Prostate gland (tissue), 2 donors: ENCODE measurements at regions not wholly inside any gene's neighbourhood (a gene's known extent, or its start where the extent isn't known, plus 50 kb on each side); places are given as distances from the start of the nearest gene placed in this dataset.

Source experiments
- DNase-seq: peaks from one replicate; pipeline ENCODE4 v3.0.0-alpha.2; 2019; ENCODE audit warnings: low spot score
- H3K27ac ChIP-seq, 2 donors: fragments of 200-600 bp; sonication (generic); 2 replicates each; pipeline ENCODE4 v1.5.1; 2017 to 2019
- H3K27me3 ChIP-seq: fragments of 200-600 bp; sonication (generic); replicated peaks from 2 replicates; pipeline ENCODE4 v1.5.1; 2019; ENCODE audit not compliant: insufficient read depth
- H3K36me3 ChIP-seq, 2 donors: fragments of 200-600 bp; sonication (generic); 1 replicate in 1 of 2; 2 replicates in 1 of 2; pipeline versions ENCODE4 v1.5.1 to v1.8.1; 2017 to 2019
- H3K4me1 ChIP-seq: fragments of 200-600 bp; sonication (generic); replicated peaks from 2 replicates; pipeline ENCODE4 v1.5.1; 2019
- H3K4me3 ChIP-seq, 2 donors: fragments of 200-600 bp; sonication (generic); 2 replicates each; pipeline ENCODE4 v1.5.1; 2017 to 2019
- H3K9me3 ChIP-seq: fragments of 200-600 bp; sonication (generic); 2 replicates; pipeline ENCODE4 v1.5.1; 2017
- CTCF ChIP-seq, 4 experiments: fragments of 200-600 bp in 2 of 4; fragments of 450-650 bp in 2 of 4; sonication (generic) in 2 of 4; IDR thresholded peaks; 1 replicate in 3 of 4; 2 replicates in 1 of 4; pipeline ENCODE4 v1.5.1; 2016 to 2019; ENCODE audit warnings: antibody characterized with exemption in 4 of 4, mild to moderate bottlenecking in 2 of 4, moderate library complexity in 2 of 4
- POLR2A ChIP-seq: fragments of 450-650 bp; IDR thresholded peaks from one replicate; pipeline ENCODE4 v1.6.1; 2016; ENCODE audit warnings: antibody characterized with exemption, mild to moderate bottlenecking
- POLR2AphosphoS5 ChIP-seq: sonication (generic); formaldehyde crosslinking; IDR thresholded peaks from one replicate; pipeline ENCODE4 v1.6.1; 2017; ENCODE audit warnings: antibody characterized with exemption
- WGBS: methylation state at CpG from one replicate; pipeline ENCODE4 v1.1.5; 2018; 5-methylcytosine and 5-hydroxymethylcytosine counted together
- intact Hi-C: fragments of 100-400 bp; cut with DNase I; formaldehyde crosslinking; loops from one replicate; pipeline ENCODE4 v1.14.2; 2022

- Histone ChIP-seq H3K9me3 (no peaks in the 10 kb centered on the region), H3K4me1 (no peaks in the 10 kb centered on the region), H3K36me3 (no peaks in the 10 kb centered on the region), H3K27me3 (no peaks in the 10 kb centered on the region), H3K27ac (no peak overlapping the region), H3K4me3 (no peak overlapping the region)
- intact Hi-C loops, result no loop called here
- no peak for DNase-seq
- TF ChIP-seq POLR2A, result no peak
- TF ChIP-seq CTCF (IDR thresholded peaks at IDR 0.05), result no peak
- no peak for TF ChIP-seq POLR2AphosphoS5
- WGBS, result 49% methylated on average over 4 of the region's 4 CpGs
Observed at GRCh38 chr10:78462176-78462575, 428.5 kb downstream of the RPS24 start.

GRCh38 chr10:78462726-78463228 is 429.1 kb downstream of the RPS24 start:
- Histone ChIP-seq H3K27ac (no peak overlapping the region), H3K36me3 (no peaks in the 10 kb centered on the region), H3K4me1 (no peaks in the 10 kb centered on the region), H3K27me3 (no peaks in the 10 kb centered on the region), H3K9me3 (no peaks in the 10 kb centered on the region), H3K4me3 (no peak overlapping the region)
- intact Hi-C loops, result no loop called here
- no peak for DNase-seq
- 74% methylated on average over 7 of the region's 7 CpGs for WGBS
- no peak for TF ChIP-seq POLR2AphosphoS5
- no peak for TF ChIP-seq CTCF (IDR thresholded peaks at IDR 0.05)
- no peak for TF ChIP-seq POLR2A

GRCh38 chr10:78464118-78464855 is 430.6 kb downstream of the RPS24 start:
- 73% methylated on average over 4 of the region's 4 CpGs for WGBS
- intact Hi-C loops, result no loop called here
- TF ChIP-seq CTCF (IDR thresholded peaks at IDR 0.05), result no peak
- TF ChIP-seq POLR2A, result no peak
- no peak for TF ChIP-seq POLR2AphosphoS5
- Histone ChIP-seq H3K27me3 (no peaks in the 10 kb centered on the region), H3K9me3 (no peaks in the 10 kb centered on the region), H3K36me3 (no peaks in the 10 kb centered on the region), H3K27ac (no peak overlapping the region), H3K4me3 (no peak overlapping the region), H3K4me1 (no peaks in the 10 kb centered on the region)
- DNase-seq, result no peak

DNA sequence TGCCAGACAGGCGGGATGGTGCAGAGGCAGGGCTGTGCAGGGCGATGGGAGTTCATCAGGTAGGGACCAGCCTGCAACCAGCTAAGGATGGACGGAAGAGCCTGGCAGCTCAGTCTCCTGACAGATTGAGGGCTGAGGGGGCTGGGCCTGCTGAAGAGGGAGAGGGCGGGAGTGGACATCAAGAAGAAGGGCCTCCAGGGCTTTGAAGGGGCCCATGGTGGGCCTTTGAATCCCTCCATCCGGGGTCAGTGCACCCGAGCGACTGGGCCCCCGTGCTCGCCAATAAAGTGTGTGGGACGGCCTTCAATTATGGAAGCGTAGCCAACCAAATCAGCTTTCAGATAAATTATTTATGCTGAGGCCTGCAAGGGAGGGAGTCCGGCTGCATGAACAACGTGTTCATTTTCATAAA is 431.2 kb downstream of the RPS24 start:
- H3K9me3 ChIP-seq, result no peaks in the 10 kb centered on the region
- TF ChIP-seq POLR2AphosphoS5 (no peak), CTCF (IDR thresholded peaks at IDR 0.05) (no peak), POLR2A (no peak)

GRCh38 chr10:78465431-78465830 is 431.8 kb downstream of the RPS24 start:
- WGBS, result 84% methylated on average over 2 of the region's 2 CpGs
- H3K36me3 ChIP-seq, result no peaks in the 10 kb centered on the region
- H3K27me3 ChIP-seq, result no peaks in the 10 kb centered on the region
- no peak overlapping the region for H3K27ac ChIP-seq
- no peak for DNase-seq
- intact Hi-C loops, result no loop called here
- H3K9me3 ChIP-seq, result no peaks in the 10 kb centered on the region
- H3K4me1 ChIP-seq, result no peaks in the 10 kb centered on the region
- no peak overlapping the region for H3K4me3 ChIP-seq
- no peak for TF ChIP-seq CTCF (IDR thresholded peaks at IDR 0.05)
- no peak for TF ChIP-seq POLR2A

More for the DNA sequence above, 431.2 kb downstream of the RPS24 start:
- H3K4me3 ChIP-seq, result no peak overlapping the region
- WGBS, result 66% methylated on average over 13 of the region's 13 CpGs
- no peaks in the 10 kb centered on the region for H3K27me3 ChIP-seq
- H3K4me1 ChIP-seq, result no peaks in the 10 kb centered on the region
- no peaks in the 10 kb centered on the region for H3K36me3 ChIP-seq
- no peak for DNase-seq
- H3K27ac ChIP-seq, result no peak overlapping the region
- intact Hi-C loops, result no loop called here
